ENCODE measurements at regions not wholly inside any gene's neighbourhood (a gene's known extent, or its start where the extent isn't known, plus 50 kb on each side); places are given as distances from the start of the nearest gene placed in this dataset.
"Not testable (repeated sequence)": the region's sequence is repeated elsewhere in the genome, so short reads cannot be mapped to it uniquely, and the experiment has no call there.

GRCh38 chr10:43853369-43853768 lies 204.7 kb upstream of the ZNF32 start:
- no peak for DNase-seq (ENCODE audit: low read depth)

DNA sequence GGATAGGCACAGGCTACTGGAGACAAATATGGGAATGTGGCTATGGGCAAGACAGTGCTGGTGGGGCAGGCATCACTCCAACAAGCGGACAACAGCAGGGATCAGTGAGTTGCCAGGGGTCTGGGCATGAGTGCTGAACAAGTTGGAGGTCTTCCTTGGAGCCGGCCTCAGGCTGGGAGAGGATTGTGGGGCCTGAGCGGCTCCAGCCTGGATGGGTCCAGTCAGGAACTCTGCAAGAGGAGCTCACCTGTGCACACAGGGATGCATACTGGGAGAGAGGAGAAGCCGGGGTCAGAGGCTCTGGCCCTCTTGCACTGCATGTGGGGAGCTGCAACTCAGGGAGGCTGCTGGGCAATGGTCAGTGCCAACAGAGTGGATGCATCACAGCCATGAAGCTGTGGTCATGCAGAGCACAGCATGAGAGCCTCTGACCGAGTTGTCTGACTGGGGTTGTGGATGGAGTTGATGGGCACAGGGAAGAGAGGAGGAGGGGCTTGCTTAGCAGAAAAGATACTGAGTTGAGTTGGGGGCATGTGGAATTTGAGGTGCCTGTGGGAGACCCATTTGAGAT lies 204.0 kb upstream of the ZNF32 start:
- DNase-seq (ENCODE audit: low read depth) = no peak

GRCh38 chr10:43852149-43852548 lies 203.5 kb upstream of the ZNF32 start:
- no peak for DNase-seq (ENCODE audit: low read depth)

- DNase-seq (ENCODE audit: low read depth) = no peak
Measured at GRCh38 chr10:43851030-43851429, 202.3 kb upstream of the ZNF32 start.

DNA sequence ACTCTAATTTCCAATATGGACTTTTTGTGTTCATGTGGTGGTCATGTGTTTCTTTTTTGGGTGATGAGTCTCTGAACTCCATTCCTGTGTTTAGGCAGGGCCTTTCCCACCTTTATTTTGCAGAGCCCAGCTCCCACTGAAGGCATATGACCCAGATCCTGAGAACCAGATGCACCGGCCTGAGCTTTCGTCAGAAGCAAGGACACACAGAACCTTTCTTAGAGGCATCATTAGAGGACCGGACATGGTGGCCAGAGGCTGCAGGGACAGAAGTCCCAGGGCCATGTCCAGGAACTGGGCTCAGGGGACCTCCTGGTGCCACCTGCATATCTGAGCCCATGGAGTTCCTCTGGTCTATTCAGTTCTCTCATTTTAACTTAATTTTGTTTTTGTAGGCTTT lies 200.9 kb upstream of the ZNF32 start:
- no peak for DNase-seq (ENCODE audit: low read depth)

GRCh38 chr10:43846968-43847367 lies 198.3 kb upstream of the ZNF32 start:
- DNase-seq (ENCODE audit: low read depth) = no peak

- peak; percentile 22 for DNase-seq (ENCODE audit: low read depth)
Measured at GRCh38 chr10:43846187-43846680, 197.6 kb upstream of the ZNF32 start.

- no peak for DNase-seq (ENCODE audit: low read depth)
Measured at GRCh38 chr10:43845121-43845520, 196.4 kb upstream of the ZNF32 start.

GRCh38 chr10:43844221-43844620 lies 195.5 kb upstream of the ZNF32 start:
- DNase-seq (ENCODE audit: low read depth) = no peak

DNA sequence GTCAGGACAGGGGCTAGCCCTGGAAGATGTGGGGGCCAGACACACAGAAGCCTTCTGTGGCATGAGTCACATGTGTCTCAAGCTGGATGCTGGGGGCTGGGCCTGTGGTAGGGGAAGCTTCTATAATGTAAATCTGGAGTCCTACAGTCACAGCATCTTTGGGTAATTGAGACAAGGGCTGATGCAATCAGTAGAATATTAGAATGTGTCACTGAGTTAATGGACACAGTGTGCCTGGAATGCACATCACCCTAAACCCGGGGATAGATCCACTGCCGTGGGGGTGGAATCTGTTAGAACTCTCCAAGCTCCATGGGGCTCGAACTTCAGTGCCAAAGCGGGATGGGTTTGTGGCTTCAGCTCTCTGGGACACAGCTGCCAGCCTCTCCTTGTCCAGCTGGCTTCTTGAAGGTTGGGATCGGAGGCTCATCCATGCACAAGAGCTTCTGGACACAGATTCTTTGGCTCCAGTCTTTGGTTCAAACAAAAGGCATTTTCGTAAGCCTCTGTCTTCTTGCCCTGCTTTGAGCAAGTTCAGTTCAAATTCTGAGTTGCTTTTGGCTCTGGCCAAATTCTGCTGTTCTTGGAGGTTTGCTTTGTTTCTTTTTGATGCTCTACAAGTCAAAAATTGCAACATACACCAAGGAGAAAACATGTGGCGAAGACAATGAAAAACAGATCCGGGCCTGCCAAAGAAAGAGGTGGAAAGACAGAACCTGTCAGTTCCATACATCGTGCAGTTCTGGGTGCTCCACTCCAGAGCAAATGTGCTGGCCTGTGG lies 194.8 kb upstream of the ZNF32 start:
- no peak for DNase-seq (ENCODE audit: low read depth)

DNA sequence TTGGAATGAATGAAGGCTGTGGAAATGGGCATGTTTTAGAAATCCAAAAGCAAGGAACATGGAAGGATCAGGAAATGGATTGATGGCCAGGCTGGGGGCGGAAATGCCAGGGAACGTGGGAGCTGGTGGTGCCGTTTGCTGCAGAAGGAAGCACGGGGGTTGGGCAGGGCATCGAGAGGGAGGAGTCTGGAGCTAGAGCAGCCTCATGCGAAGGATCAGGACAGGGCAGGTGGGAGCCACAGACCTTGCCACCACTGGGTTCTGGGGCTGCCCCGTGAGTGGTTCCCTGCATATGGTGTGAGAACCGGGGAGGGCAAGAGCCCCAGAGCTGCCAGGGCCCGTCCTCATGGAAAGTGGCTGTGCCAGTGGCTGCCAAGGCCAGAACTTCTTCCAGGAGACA lies 193.8 kb upstream of the ZNF32 start:
- DNase-seq (ENCODE audit: low read depth) = no peak

GRCh38 chr10:43842072-43842471 lies 193.4 kb upstream of the ZNF32 start:
- no peak for DNase-seq (ENCODE audit: low read depth)

DNA sequence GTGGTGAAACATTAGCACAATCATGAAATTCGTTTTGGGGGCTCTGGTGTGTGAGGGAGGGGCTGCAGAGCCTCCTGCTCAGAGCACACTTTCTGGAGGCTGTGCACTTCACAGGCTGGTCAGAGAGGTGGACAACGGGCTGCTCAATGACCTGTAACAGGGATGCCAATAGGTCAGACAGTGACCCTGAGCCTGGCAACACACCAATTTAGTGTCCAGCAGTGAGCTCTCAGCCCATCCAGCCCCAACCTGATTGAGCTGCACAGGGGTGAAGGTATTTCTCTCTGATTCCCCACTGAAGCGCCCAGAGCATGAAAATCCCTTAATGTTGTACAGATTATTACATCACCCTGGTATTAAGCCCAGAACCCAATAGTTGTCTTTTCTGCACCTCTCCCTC lies 191.3 kb upstream of the ZNF32 start:
- DNase-seq (ENCODE audit: low read depth) = no peak

DNA sequence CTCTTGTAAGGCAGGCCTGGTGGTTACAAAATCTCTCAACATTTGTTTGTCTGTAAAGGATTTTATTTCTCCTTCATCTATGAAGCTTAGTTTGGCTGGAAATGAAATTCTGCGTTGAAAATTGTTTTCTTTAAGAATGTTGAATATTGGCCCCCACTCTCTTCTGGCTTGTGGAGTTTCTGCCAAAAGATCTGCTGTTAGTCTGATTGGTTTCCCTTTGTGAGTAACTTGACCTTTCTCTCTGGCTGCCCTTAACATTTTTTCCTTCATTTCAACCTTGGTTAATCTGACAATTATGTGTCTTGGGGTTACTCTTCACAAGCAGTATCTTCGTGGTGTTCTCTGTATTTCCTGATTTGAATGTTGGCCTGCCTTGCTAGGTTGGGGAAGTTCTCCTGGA lies 186.1 kb upstream of the ZNF32 start:
- not testable (repeated sequence) for DNase-seq (ENCODE audit: low read depth)

- DNase-seq (ENCODE audit: low read depth) = no peak
Measured at GRCh38 chr10:43827853-43828252, 179.2 kb upstream of the ZNF32 start.

GRCh38 chr10:43825984-43826383 lies 177.3 kb upstream of the ZNF32 start:
- no peak for DNase-seq (ENCODE audit: low read depth)

GRCh38 chr10:43825421-43825820 lies 176.7 kb upstream of the ZNF32 start:
- no peak for DNase-seq (ENCODE audit: low read depth)

GRCh38 chr10:43824934-43825333 lies 176.3 kb upstream of the ZNF32 start:
- DNase-seq (ENCODE audit: low read depth) = no peak

DNA sequence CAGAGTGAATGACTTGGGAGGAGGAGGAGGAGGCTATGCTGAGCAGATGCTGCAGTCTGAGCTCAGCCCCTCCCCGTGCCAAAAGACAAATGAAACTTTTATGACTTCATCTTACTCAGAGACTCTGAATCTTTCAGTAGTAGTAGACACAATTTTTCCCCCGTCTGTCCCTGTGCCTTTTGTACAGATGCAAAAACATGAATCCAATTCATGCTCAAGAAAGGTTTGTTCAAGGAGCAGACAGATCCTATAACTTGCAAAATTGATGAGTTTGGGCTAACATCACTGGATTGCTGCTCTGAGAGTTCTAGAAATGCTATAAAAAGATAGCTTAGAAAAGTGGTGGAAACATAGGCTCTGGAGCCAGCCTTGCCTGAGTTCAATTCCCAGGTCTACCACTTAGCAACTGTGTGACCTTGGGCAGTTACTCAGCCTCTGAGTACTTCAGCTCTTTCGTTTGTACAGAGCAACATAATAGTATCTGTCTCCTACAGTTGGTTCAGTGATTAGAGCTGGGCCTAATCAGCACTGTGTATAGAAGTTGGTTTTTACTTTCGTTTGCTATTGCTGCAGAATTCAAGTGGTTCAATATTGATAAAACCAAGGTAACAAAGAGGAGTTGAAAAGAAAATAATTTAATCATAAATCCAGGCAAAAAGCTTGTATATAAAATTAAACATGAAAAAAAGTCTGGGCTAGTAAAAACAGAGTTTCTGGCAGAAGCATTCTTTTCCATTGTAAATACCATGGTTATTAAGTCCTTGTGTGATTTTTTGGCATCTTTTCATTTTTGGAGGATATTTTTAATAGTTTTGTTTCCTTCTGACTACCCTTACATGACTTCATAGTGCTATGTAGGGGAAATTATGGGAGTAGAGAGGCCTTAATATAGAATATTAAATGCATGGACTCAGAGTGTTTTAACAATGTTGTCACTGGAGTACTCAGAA lies 174.2 kb upstream of the ZNF32 start:
- DNase-seq (ENCODE audit: low read depth) = no peak

- no peak for DNase-seq (ENCODE audit: low read depth)
Measured at GRCh38 chr10:43821103-43821502, 172.4 kb upstream of the ZNF32 start.

DNA sequence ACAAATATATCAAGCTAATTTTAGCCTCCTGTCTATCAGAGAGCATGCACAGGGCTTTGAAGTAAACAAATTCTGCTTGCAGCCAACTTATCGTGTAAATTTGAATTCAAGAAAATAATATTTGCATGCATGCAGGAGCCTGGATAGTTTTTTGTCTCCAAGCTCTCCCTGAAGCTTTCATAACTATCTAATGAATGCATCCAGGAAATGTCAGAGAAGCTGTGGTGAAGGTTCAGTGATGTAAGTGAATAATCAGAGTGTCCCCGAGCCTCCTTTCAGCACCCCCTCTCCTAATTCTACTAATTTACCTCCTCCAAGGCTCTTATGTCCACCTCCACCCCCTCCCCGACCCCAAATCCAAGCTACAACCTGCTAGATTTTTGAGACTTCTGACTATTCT lies 172.0 kb upstream of the ZNF32 start:
- no peak for DNase-seq (ENCODE audit: low read depth)

- DNase-seq (ENCODE audit: low read depth) = no peak
Measured at GRCh38 chr10:43819464-43820230, 171.0 kb upstream of the ZNF32 start.
